Activated CD4-positive, alpha-beta T cell treated with anti-CD3 and anti-CD28 coated beads, Interleukin-10, Interleukin-2, amounts not matched to agents 100 ng/mL and 50 ng/mL, durations not matched to agents 16 hours and 8 hours (primary cell): ENCODE measurements at regions not wholly inside any gene's neighbourhood (a gene's known extent, or its start where the extent isn't known, plus 50 kb on each side); places are given as distances from the start of the nearest gene placed in this dataset.
"Not testable (repeated sequence)": the region's sequence is repeated elsewhere in the genome, so short reads cannot be mapped to it uniquely, and the experiment has no call there.

ENCODE experiments used
- DNase-seq: peaks from one replicate; pipeline ENCODE4 v3.0.0-alpha.2; 2020

- no peak for DNase-seq
Observed at GRCh38 chr11:96520939-96521338, 131.1 kb downstream of the JRKL start.

GRCh38 chr11:96523656-96524055, 133.8 kb downstream of the JRKL start:
- no peak for DNase-seq

GRCh38 chr11:96524475-96524874, 134.7 kb downstream of the JRKL start:
- DNase-seq, result no peak

GRCh38 chr11:96530473-96530872, 140.7 kb downstream of the JRKL start:
- DNase-seq, result no peak

- no peak for DNase-seq
Observed at GRCh38 chr11:96538104-96538503, 148.3 kb downstream of the JRKL start.

- no peak for DNase-seq
Observed at GRCh38 chr11:96538622-96539021, 148.8 kb downstream of the JRKL start.

GRCh38 chr11:96540875-96541274, 151.1 kb downstream of the JRKL start:
- DNase-seq, result no peak

GRCh38 chr11:96543177-96543576, 153.4 kb downstream of the JRKL start:
- no peak for DNase-seq

- DNase-seq, result not testable (repeated sequence)
Observed at GRCh38 chr11:96545192-96545591, 155.4 kb downstream of the JRKL start.

- no peak for DNase-seq
Observed at GRCh38 chr11:96551136-96551535, 161.3 kb downstream of the JRKL start.

- no peak for DNase-seq
Observed at GRCh38 chr11:96554236-96554820, 164.5 kb downstream of the JRKL start.

- DNase-seq, result not testable (repeated sequence)
Observed at GRCh38 chr11:96555826-96556225, 166.0 kb downstream of the JRKL start.

GRCh38 chr11:96560727-96561126, 170.9 kb downstream of the JRKL start:
- not testable (repeated sequence) for DNase-seq

GRCh38 chr11:96567176-96567575, 177.4 kb downstream of the JRKL start:
- DNase-seq, result no peak

- no peak for DNase-seq
Observed at GRCh38 chr11:96567667-96568066, 177.9 kb downstream of the JRKL start.

- no peak for DNase-seq
Observed at GRCh38 chr11:96576383-96576782, 186.6 kb downstream of the JRKL start.

GRCh38 chr11:96578379-96578778, 188.6 kb downstream of the JRKL start:
- no peak for DNase-seq

- no peak for DNase-seq
Observed at GRCh38 chr11:96579656-96580055, 189.8 kb downstream of the JRKL start.

GRCh38 chr11:96580476-96581040, 190.7 kb downstream of the JRKL start:
- no peak for DNase-seq

GRCh38 chr11:96585944-96586880, 196.4 kb downstream of the JRKL start:
- not testable (repeated sequence) for DNase-seq

GRCh38 chr11:96588793-96589192, 199.0 kb downstream of the JRKL start:
- not testable (repeated sequence) for DNase-seq

- DNase-seq, result no peak
Observed at GRCh38 chr11:96595011-96595410, 205.2 kb downstream of the JRKL start.

- no peak for DNase-seq
Observed at GRCh38 chr11:96607864-96608558, 218.2 kb downstream of the JRKL start.
